Activated naive CD4-positive, alpha-beta T cell treated with Interleukin-2 at 50 U/mL for 16 hours (primary cell): ENCODE measurements at regions not wholly inside any gene's neighbourhood (a gene's known extent, or its start where the extent isn't known, plus 50 kb on each side); places are given as distances from the start of the nearest gene placed in this dataset.

Experiments
- DNase-seq: peaks from one replicate; pipeline ENCODE4 v3.0.0-alpha.2; 2020

DNA sequence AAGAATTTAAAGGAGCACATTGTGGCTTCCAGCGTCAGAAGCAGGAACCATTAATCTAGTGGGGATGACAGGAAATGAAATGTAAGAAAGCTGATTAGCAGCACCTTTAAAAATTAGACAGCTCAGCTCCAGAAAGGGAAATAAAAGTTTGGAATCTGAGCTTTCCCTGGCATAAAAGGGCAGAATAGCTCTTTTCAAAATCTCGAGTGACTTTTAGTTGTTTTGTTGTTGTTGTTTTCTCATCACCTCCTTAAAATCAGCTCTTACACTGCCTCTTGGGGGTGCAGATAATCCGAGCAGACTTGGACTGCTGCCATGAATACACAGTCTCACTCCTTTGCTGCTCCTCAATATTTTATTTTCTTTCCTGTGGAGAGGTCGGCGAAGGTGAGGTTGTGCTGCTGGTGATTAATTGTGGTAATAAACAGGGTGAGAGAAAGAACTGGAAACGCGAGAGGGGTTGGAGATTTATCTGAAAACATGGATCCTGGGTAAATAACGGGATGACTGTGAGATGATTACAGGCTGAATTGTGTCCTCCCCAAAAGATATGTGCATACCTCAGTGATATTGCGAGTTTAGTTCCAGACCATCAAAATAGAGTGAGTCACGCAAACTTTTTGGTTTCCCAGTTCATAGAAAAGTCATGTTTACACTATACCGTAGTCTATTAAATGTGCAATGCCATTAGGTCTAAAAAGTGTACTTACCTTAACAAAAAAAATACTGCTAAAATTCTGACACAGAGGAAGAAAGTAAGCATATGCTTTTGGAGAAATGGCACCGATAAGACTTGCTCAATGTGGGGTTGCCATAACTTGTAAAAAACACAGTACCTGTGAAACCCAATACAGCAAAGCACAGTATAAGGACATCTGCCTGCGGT lies 787.7 kb downstream of the UQCRFS1 start:
- no peak for DNase-seq

DNA sequence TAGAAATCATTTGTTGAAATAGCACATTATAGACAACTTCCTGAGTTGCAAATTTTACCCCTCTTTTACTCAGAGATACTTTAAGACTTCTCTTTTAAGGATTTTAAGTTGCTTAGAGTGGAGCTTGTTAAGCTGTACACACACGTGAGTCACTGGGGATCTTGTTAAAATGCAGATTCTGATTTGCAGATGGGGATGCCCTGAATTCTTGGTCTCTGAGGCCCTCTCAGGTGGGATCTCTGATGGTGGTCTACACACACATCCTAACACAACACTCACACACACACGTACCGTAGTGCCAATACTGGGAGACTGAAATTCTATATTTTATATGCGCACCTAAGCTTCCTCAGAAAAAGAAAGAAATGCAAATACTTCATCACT lies 788.3 kb downstream of the UQCRFS1 start:
- no peak for DNase-seq

GRCh38 chr19:28424077-28424476 lies 788.9 kb downstream of the UQCRFS1 start:
- no peak for DNase-seq

GRCh38 chr19:28422791-28423650 lies 789.9 kb downstream of the UQCRFS1 start:
- no peak for DNase-seq

- no peak for DNase-seq
Measured at GRCh38 chr19:28422046-28422445, 790.9 kb downstream of the UQCRFS1 start.

DNA sequence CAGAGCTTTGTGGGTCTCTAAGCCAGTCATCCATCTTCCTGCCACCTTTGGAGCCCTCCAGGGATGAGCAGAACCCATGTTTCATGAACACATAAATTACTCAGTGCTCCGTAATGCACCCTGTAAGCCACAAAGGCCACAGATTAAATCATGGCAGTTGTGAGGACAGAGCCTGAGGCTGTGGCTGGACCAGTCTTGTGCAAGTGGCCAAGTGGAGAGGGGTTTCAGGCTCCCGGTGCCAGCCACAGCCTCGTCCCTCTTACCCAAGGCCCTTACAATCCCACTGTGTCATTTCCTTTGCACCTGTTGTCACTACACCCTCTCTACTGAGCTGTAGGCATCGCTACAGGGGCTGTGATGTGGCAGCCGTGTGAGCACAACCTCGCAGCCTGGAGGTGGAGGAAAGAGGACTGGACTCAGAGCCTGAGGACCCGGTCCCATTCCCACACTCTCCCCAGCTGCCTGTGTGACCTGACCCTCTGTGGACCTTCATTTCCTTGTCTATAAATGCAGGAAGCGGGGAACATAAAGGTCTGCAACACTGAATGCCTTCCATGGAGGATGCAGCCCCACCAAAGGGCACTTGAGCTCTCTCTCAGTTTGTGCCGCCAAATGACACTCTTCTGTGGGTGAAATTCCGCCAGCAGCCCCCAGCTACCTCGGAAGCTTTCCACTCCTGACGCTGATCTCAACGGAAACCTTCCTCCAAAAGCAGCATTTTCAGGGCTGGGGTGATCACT lies 792.0 kb downstream of the UQCRFS1 start:
- DNase-seq = no peak

DNA sequence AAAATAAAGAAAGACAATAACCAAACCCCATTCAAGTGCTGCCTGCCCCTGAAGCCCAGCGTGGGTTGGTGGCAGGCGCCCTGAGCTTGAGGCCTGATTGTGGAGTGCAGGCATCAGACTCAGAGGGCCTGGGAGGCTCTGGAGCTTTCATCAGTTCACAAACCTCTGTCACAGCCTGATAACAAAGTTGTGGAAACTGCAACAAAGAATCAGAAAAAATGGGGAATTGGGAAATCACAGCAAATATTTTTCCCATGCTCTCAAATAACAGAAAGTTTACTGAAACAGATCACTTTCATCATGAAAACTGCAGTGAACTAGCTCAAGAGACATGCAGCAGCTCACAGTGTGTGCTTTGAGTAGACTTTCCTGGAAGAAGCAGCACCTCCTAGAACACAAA lies 793.6 kb downstream of the UQCRFS1 start:
- DNase-seq = no peak

DNA sequence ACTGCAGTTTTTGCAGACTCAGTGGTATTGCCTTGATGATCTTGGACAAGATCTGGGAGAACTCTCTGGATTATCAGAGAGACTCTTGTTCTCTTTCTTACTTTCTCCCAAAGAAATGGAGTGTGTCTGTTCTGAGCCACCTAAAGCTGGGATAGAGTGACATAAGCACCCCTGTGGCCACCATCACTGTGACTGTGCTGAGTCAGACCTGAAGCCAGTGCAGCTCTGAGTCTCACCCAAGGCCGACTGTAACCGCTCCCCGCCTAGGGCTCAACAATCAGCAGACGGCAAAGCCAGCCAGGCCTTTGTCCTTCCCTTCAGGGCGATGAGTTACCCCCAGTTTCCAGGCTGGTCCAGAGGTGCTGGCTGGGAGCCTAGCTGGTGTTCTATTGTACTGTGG lies 795.6 kb downstream of the UQCRFS1 start:
- DNase-seq = no peak

- no peak for DNase-seq
Measured at GRCh38 chr19:28416245-28416644, 796.7 kb downstream of the UQCRFS1 start.

DNA sequence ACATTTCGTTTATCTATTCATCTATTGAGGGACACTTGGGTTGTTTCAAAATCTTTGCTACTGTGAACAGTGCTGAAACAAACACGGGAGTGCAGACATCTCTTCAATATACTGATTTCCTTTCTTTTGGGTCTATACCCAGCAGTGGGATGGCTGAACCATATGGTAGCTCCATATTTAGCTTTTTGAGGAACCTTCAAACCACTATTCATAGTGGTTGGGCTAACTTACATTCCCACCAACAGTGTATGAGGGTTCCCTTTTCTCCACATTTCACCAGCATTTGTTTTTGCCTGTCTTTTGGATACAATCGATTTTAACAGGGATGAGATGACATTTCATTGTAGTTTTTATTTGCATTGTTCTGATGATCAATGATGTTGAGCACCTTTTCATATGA lies 798.2 kb downstream of the UQCRFS1 start:
- no peak for DNase-seq

DNA sequence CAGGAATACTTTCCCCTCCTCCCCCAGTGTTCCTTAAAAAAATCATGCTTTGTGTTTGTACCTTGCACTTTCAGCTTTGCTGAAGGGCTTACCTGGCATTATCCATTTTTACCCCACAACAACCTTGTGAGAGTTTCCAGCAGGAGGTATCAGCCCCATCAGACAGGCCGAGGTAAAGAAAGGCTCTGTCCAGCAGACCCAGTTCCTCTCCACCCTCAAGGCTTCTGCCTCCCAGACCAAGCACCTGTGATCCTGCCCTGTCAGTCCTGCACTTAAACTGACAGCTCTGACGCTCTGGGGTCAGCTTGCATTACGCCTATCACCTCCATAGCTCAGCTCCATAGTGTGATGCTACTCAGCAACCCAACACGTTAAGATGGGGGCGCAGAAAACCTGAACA lies 803.1 kb downstream of the UQCRFS1 start:
- DNase-seq = no peak

- no peak for DNase-seq
Measured at GRCh38 chr19:28406966-28407365, 806.0 kb downstream of the UQCRFS1 start.

DNA sequence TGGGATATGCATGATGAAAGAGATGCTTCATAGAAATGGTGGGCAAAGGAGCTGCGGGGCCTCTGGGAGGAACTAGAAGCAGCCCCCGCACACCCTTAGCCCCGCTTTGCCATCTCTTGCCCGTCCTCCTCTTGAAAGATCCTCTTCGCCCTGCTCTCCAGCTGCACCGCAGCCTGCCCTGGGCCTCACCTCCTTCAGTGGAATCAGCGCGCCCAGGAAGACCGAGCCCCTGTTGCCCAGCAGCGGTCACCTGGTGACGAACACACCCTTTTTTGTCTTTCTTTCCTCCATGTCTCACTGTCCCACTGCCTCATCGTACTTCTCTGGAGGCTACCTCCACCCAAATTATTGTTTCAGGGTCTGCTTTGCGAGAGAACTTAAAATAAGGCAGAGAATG lies 807.6 kb downstream of the UQCRFS1 start:
- no peak for DNase-seq

DNA sequence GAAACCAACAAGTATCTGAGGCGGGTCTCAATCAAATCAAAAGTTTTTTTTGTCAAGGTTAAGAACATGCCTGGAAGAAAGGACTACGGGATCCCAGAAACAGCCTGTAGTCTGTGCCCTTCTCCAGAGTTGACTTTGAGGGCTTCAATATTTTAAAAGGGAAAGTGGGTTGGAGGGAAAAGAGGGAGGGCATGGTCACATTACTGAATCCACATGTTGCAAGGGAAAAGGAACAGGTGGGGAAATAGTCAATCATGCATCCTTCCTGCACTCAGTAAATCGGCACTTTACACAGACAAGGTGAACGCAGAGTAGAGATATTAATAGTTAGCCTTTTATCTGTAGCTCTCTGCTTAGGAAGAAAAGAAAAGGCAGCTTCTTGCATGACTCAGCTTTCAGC lies 808.5 kb downstream of the UQCRFS1 start:
- no peak for DNase-seq

DNA sequence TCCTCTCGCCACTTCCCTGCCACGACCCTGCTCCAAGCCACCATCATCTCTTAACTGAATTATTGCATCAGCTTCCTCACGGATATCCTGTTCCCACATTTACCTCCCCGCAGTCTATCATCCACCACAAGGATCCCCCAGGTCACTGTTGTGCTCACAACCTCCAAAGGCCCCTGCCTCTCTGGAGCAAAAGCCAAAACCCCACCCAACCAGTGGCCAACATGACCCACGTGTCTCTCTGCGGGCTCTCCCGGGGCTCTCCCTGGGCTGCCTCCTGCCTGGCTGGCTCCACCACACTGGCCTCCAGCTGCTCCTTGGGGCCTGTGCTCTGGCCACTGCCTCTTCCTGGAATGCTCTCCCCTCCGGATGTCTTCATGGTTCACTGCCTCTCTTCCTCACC lies 809.3 kb downstream of the UQCRFS1 start:
- DNase-seq = no peak

- DNase-seq = no peak
Measured at GRCh38 chr19:28402701-28403290, 810.2 kb downstream of the UQCRFS1 start.

DNA sequence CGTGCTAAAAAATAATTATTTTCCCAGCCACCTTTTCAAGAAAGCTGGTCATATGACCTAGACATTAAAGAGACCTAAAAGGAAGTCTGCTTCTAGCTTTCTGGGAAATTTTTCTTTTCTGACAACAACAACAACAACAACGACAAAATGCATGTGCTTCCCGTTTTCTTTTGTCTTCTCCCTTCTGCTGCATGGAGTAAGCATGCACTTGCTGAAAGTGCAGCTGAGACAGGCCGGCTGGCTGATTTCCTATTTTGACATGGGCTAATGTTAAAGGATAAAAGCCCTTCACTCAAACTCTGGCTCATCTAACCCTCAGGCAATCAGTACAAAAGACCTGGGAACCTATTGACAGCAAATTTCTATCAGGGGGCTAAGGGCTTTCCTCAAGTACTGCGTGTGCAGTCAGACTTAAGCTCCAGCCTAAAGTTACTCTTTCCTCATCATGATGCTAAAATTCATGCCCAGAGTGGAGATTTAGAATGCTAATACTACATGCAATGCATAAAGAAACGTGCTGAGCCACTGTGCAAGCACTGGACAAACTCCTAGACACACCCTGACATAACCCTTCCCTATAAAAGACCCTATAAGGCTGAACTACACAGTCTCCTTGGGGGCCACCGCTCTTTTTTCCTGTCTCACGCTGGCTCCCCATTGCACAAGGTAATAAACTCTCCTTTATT lies 811.1 kb downstream of the UQCRFS1 start:
- no peak for DNase-seq

GRCh38 chr19:28400953-28401671 lies 811.8 kb downstream of the UQCRFS1 start:
- DNase-seq = no peak

DNA sequence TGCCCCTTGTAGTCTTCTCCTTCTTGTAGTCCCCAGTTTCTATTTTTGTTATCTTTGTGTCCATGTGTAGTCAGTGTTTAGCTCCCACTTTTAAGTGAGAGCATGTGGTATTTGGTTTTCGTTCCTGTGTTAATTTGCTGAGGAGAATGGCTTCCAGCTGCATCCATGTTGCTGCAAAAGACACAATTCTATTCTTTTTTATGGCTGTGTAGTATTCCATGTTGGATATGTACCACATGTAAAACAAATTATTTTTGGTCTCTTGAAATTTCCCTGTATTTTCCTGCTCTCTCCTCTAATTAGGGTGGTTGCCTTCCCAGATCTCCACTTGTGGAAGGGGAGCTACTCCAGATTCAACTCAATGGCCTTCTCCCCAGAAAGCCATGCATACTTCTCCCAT lies 813.8 kb downstream of the UQCRFS1 start:
- DNase-seq = no peak

- DNase-seq = no peak
Measured at GRCh38 chr19:28397800-28398199, 815.2 kb downstream of the UQCRFS1 start.

DNA sequence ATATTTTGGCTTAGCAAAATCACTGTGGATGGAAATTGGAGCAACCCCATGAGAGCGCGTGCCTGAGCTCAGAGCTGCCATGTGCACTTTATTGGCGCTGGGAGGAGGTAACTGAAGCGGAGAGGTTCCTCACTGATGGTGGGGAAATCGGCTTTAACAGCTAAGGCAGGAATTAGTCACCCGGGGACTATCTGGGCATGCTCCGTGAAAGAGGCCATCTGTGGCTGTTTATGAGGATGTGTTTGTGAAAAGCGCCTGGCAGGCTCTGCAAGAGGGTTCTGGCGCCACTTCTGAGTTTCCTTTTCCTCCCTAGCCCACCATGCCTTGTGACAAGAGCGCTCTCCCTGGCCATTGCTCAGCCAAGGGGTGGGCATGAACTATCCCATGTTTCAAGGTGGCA lies 815.6 kb downstream of the UQCRFS1 start:
- DNase-seq = no peak
